Stomach (tissue), 4 donors: ENCODE measurements at regions not wholly inside any gene's neighbourhood (a gene's known extent, or its start where the extent isn't known, plus 50 kb on each side); places are given as distances from the start of the nearest gene placed in this dataset.

Source experiments
- EP300 ChIP-seq: sonication (generic); formaldehyde crosslinking; IDR thresholded peaks from one replicate; pipeline ENCODE4 v1.6.1; 2017; ENCODE audit warnings: antibody characterized with exemption
- POLR2A ChIP-seq, 4 donors: fragments of 450-650 bp; IDR thresholded peaks; one replicate each; pipeline ENCODE4 v1.6.1; 2016; ENCODE audit warnings: antibody characterized with exemption in 4 of 4, control low read depth in 2 of 4, mild to moderate bottlenecking in 1 of 4, moderate library complexity in 1 of 4
- POLR2AphosphoS5 ChIP-seq, 3 donors: sonication (generic); formaldehyde crosslinking; IDR thresholded peaks; one replicate each; pipeline ENCODE4 v1.6.1; 2016; ENCODE audit warnings: antibody characterized with exemption in 3 of 3
- TF ChIP-seq, protein P1 (sequence below), 7 experiments: fragments of 450-650 bp in 4 of 7; fragments of 200-600 bp in 3 of 7; sonication (generic) in 3 of 7; IDR thresholded peaks; one replicate each; pipeline ENCODE4 v1.5.1; 2016 to 2019; ENCODE audit warnings: antibody characterized with exemption in 7 of 7, control low read depth in 2 of 7, mild to moderate bottlenecking in 1 of 7

DNA sequence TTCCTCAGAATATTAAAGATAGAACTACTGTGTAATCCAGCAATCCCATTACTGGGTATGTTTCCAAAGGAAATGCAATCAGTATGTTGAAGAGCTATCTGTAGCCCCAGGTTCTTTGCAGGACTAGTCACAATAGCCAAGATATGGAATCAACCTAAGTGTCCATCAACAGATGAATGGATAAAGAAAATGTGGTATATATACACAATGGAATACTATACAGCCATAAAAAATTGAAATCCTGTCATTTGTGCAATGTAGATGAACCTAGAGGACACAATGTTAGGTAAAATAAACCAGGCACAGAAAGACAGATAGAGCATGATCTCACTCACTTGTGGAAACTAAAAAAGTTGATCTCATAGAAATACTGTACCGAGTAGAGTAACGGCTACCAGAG, 306.0 kb upstream of the MARCKS start:
- TF ChIP-seq, protein P1, sequence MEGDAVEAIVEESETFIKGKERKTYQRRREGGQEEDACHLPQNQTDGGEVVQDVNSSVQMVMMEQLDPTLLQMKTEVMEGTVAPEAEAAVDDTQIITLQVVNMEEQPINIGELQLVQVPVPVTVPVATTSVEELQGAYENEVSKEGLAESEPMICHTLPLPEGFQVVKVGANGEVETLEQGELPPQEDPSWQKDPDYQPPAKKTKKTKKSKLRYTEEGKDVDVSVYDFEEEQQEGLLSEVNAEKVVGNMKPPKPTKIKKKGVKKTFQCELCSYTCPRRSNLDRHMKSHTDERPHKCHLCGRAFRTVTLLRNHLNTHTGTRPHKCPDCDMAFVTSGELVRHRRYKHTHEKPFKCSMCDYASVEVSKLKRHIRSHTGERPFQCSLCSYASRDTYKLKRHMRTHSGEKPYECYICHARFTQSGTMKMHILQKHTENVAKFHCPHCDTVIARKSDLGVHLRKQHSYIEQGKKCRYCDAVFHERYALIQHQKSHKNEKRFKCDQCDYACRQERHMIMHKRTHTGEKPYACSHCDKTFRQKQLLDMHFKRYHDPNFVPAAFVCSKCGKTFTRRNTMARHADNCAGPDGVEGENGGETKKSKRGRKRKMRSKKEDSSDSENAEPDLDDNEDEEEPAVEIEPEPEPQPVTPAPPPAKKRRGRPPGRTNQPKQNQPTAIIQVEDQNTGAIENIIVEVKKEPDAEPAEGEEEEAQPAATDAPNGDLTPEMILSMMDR (IDR thresholded peaks at IDR 0.05), result no peak
- no peak for TF ChIP-seq POLR2A (IDR thresholded peaks at IDR 0.05)
- no peak for TF ChIP-seq POLR2AphosphoS5 (IDR thresholded peaks at IDR 0.05)
- TF ChIP-seq EP300, result no peak
